ENCODE measurements at regions not wholly inside any gene's neighbourhood (a gene's known extent, or its start where the extent isn't known, plus 50 kb on each side); places are given as distances from the start of the nearest gene placed in this dataset.
"Not testable (repeated sequence)": the region's sequence is repeated elsewhere in the genome, so short reads cannot be mapped to it uniquely, and the experiment has no call there.

- no peak for DNase-seq
Observed at GRCh38 chr5:124504081-124504916, 242.1 kb downstream of the ZNF608 start.

- no peak for DNase-seq
Observed at GRCh38 chr5:124502551-124502950, 243.9 kb downstream of the ZNF608 start.

GRCh38 chr5:124499818-124500217 is 246.6 kb downstream of the ZNF608 start:
- DNase-seq: not testable (repeated sequence)

- not testable (repeated sequence) for DNase-seq
Observed at GRCh38 chr5:124496968-124497367, 249.5 kb downstream of the ZNF608 start.

GRCh38 chr5:124494540-124495116 is 251.8 kb downstream of the ZNF608 start:
- no peak for DNase-seq

GRCh38 chr5:124492444-124493224 is 253.8 kb downstream of the ZNF608 start:
- DNase-seq: no peak

- DNase-seq: not testable (repeated sequence)
Observed at GRCh38 chr5:124490315-124490714, 256.1 kb downstream of the ZNF608 start.

- no peak for DNase-seq
Observed at GRCh38 chr5:124481419-124481818, 265.0 kb downstream of the ZNF608 start.

GRCh38 chr5:124480964-124481363 is 265.5 kb downstream of the ZNF608 start:
- DNase-seq: no peak

- no peak for DNase-seq
Observed at GRCh38 chr5:124480022-124480421, 266.4 kb downstream of the ZNF608 start.

- DNase-seq: no peak
Observed at GRCh38 chr5:124478264-124478663, 268.2 kb downstream of the ZNF608 start.

- no peak for DNase-seq
Observed at GRCh38 chr5:124477577-124477976, 268.9 kb downstream of the ZNF608 start.

GRCh38 chr5:124477062-124477461 is 269.4 kb downstream of the ZNF608 start:
- DNase-seq: no peak

- DNase-seq: no peak
Observed at GRCh38 chr5:124474528-124475215, 271.8 kb downstream of the ZNF608 start.

GRCh38 chr5:124468671-124469411 is 277.6 kb downstream of the ZNF608 start:
- DNase-seq: no peak

- no peak for DNase-seq
Observed at GRCh38 chr5:124467745-124468144, 278.7 kb downstream of the ZNF608 start.

- DNase-seq: no peak
Observed at GRCh38 chr5:124466011-124466410, 280.4 kb downstream of the ZNF608 start.

- DNase-seq: no peak
Observed at GRCh38 chr5:124463851-124464250, 282.6 kb downstream of the ZNF608 start.

GRCh38 chr5:124462751-124463150 is 283.7 kb downstream of the ZNF608 start:
- DNase-seq: no peak

GRCh38 chr5:124461941-124462340 is 284.5 kb downstream of the ZNF608 start:
- DNase-seq: no peak

- no peak for DNase-seq
Observed at GRCh38 chr5:124461157-124461556, 285.3 kb downstream of the ZNF608 start.

- no peak for DNase-seq
Observed at GRCh38 chr5:124460642-124461041, 285.8 kb downstream of the ZNF608 start.

Data from hematopoietic multipotent progenitor cell treated with erythropoietin and hydrocortisone succinate and interleukin-3 and kit ligand, for 8 days (in vitro differentiated cells).